ENCODE measurements at regions not wholly inside any gene's neighbourhood (a gene's known extent, or its start where the extent isn't known, plus 50 kb on each side); places are given as distances from the start of the nearest gene placed in this dataset.

- no peak for TF ChIP-seq CTCF (IDR thresholded peaks at IDR 0.05; ENCODE audit: insufficient read depth, low read length)
- DNase-seq (ENCODE audit: low read depth) = no peak
- no peak overlapping the region for H3K4me3 ChIP-seq (ENCODE audit: low read depth, low read length)
Measured at GRCh38 chr5:66538531-66538930, 57.7 kb upstream of the MAST4 start.

- TF ChIP-seq CTCF (IDR thresholded peaks at IDR 0.05; ENCODE audit: insufficient read depth, low read length) = no peak
- DNase-seq (ENCODE audit: low read depth) = no peak
- H3K4me3 ChIP-seq (ENCODE audit: low read depth, low read length) = no peak overlapping the region
Measured at GRCh38 chr5:66540078-66540477, 56.1 kb upstream of the MAST4 start.

GRCh38 chr5:66542711-66543110, 53.5 kb upstream of the MAST4 start:
- no peak overlapping the region for H3K4me3 ChIP-seq (ENCODE audit: low read depth, low read length)
- TF ChIP-seq CTCF (IDR thresholded peaks at IDR 0.05; ENCODE audit: insufficient read depth, low read length) = no peak
- no peak for DNase-seq (ENCODE audit: low read depth)

All from fibroblast of the aortic adventitia (primary cell).